GM18951 (cell line): ENCODE measurements at regions not wholly inside any gene's neighbourhood (a gene's known extent, or its start where the extent isn't known, plus 50 kb on each side); places are given as distances from the start of the nearest gene placed in this dataset.
"Not testable (repeated sequence)": the region's sequence is repeated elsewhere in the genome, so short reads cannot be mapped to it uniquely, and the experiment has no call there.

Experiments used
- POLR2A ChIP-seq: IDR thresholded peaks from 4 replicates; pipeline ENCODE4 v1.6.1; 2011; ENCODE audit warnings: mild to moderate bottlenecking; ENCODE audit not compliant: insufficient read length, insufficient read depth; ENCODE audit errors: extremely low read depth
- in situ Hi-C: fragments of 300-500 bp; cut with MboI; formaldehyde crosslinking; loops from one replicate; pipeline ENCODE4 v1.12.0; 2022; ENCODE audit warnings: low sequenced_read_pairs, mixed read lengths, inconsistent platforms; ENCODE audit not compliant: unreplicated experiment

DNA sequence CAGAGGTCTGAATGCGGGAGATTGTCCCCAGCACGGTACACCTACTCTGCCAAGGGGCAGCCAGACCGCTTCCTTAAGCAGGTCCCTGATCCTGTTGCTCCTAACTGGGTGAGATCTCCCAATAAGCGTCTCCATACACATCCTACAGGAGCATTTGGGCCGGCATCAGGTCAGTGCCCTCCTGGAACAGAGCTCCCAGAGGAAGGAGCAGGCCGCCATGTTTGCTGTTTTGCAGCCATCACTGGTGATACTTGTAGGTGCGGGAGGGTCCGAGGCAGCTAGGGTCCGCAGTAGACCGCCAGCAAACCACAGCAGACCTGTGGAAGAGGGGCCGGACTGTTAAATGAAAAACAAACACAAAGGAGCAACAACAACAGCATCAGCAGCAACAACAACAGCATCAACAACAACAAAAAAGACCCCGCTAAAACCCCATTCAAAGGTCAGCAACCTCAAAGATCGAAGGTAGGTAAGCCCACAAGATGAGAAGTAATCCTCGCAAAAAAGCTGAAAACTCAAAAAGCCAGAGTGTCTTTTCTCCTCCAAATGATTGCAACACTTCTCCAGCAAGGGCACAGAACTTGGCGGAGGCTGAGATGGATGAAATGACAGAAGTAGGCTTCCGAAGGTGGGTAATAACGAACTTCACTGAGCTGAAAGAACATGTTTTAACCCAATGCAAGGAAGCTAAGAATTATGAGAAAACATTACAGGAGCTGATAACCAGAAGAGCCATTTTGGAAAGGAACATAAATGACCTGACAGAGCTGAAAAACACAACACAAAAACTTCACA, 79.0 kb upstream of the CDH7 start:
- in situ Hi-C loops: no loop called here
- TF ChIP-seq POLR2A: no peak

GRCh38 chr18:65670145-65670544, 80.7 kb upstream of the CDH7 start:
- in situ Hi-C loops: not testable (repeated sequence)

DNA sequence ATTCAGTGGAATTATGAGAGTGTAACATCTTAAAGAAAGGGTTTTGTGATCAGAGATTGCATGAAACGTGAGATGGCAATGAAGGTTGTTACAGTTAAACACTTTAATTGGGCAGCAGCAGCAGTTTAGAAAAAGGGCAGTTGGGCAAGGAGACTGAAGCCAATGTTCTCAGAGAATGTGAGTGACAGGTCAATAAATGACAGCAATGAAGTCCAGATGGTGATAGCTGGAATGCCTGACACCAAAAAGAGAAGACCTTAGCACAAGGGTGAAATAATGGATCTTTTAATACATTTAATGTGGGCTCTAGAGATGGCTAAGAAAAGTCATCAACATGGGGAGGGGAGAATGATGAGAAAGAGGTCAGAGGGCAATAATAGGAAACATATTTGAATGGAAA, 89.4 kb upstream of the CDH7 start:
- in situ Hi-C loops: no loop called here
- TF ChIP-seq POLR2A: no peak

DNA sequence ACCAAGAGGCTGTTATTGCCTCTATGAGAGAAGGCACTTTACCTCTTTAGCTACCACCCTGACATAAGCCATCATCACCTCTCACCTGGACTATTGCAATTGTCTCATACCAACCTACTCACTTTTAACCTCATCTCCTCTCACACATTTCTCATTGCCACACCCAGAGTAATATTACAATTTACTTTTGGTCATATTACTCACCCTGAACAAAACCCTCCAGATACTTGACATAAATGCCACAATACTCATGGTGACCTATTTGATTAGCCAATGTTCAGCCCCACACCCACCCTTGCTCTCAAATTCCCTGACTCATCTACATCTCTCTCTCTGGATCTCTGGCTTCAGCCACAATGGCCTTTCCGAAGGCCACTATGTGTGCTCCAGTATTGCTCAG, 90.9 kb upstream of the CDH7 start:
- TF ChIP-seq POLR2A: no peak
- in situ Hi-C loops: no loop called here

DNA sequence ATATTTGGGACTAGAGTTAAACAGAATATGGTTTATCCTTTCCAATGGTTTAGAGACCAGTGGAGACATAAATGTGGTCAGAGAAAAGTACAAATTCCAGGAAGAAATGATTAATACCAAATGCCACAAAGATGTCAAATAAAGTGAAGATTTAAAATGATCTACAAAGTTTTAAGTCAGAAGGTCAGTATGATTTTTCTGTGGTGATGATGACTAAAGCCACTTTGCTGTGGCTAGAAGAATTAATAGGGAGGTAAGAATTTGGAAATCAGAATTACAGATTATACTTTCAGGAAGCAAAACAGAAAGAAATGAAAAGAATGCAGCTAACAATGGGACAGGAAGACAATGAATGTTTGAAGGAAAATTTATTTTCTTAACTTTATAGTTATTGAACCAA, 91.5 kb upstream of the CDH7 start:
- in situ Hi-C loops: no loop called here
- no peak for TF ChIP-seq POLR2A

- in situ Hi-C loops: no loop called here
- no peak for TF ChIP-seq POLR2A
Observed at GRCh38 chr18:65651192-65651591, 99.6 kb upstream of the CDH7 start.

DNA sequence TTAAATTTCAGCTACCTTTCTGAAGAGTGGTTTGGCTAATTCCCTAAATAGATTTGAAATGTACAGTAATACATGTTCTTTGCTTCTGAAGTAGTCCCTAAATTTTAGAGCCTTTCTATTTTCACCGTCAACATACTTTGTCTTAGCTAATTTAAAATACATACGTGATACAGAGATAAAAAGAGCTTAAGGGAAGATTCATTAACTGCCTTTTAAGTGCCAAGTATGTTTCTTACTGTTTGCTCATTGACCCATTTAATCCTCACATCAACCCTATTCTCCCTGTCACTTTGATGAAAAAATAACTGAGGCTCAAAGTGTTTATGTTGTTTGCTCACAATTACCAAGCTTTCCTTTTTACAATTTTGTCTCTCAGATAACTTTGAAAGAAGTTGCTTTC, 118.6 kb upstream of the CDH7 start:
- in situ Hi-C loops: no loop called here
- no peak for TF ChIP-seq POLR2A

- no peak for TF ChIP-seq POLR2A
- in situ Hi-C loops: no loop called here
Observed at GRCh38 chr18:65631766-65632165, 119.0 kb upstream of the CDH7 start.

GRCh38 chr18:65628390-65628789, 122.4 kb upstream of the CDH7 start:
- TF ChIP-seq POLR2A: no peak
- in situ Hi-C loops: no loop called here

GRCh38 chr18:65623676-65624075, 127.1 kb upstream of the CDH7 start:
- TF ChIP-seq POLR2A: no peak
- in situ Hi-C loops: no loop called here

DNA sequence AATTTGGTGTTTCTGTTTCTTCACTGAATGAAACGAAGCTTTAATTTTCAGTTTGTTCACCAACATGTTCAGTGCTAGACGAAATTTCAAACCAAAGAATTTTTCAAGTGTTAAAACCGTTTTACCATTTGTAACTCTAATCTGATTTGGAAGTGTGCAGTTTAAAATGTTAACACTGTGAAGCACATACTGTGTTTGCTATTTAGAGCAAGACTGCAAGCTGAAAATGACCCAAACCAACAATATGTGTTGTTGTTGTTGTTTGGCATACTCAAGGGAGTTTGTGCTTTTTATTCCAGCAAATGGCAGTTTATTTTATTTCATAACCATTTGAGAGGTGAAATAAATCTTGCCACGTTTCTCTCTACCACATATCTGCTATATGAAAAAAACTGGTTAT, 128.4 kb upstream of the CDH7 start:
- no peak for TF ChIP-seq POLR2A
- in situ Hi-C loops: no loop called here

DNA sequence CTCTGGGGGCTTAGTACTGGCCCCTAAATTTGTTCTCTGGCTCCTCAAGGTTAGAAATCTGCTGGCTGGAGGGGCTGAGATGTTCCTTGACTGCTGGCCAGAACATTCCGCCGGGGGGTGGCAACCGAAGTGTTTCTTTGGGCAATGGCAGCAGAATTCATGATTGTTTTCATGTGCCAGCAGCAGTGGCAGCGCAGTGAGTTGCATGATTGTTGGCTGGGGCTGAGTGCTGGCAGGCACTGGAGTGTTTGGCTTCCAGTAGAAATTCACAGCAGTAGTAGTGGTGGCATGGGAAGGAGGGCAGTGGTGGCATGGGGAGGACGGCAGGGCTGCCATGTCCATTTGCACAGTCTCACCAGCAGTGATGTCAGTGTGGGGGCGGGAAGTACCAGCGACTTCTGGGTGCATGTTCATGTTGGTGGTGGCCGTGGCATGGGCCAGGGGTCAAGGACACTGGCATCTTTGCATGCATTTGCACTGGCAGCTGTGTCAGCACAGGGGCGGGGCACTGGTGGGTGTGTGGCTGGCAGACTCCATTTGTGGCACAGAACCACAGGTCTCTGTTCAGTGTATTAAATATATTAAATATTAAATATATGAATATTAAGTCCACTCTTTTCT, 130.6 kb upstream of the CDH7 start:
- in situ Hi-C loops: no loop called here
- no peak for TF ChIP-seq POLR2A

- in situ Hi-C loops: no loop called here
- no peak for TF ChIP-seq POLR2A
Observed at GRCh38 chr18:65610939-65611338, 139.9 kb upstream of the CDH7 start.

GRCh38 chr18:65608471-65608870, 142.3 kb upstream of the CDH7 start:
- in situ Hi-C loops: no loop called here
- TF ChIP-seq POLR2A: no peak
